Calu3 (cell line): ENCODE measurements at regions not wholly inside any gene's neighbourhood (a gene's known extent, or its start where the extent isn't known, plus 50 kb on each side); places are given as distances from the start of the nearest gene placed in this dataset.
"Not testable (repeated sequence)": the region's sequence is repeated elsewhere in the genome, so short reads cannot be mapped to it uniquely, and the experiment has no call there.

ENCODE experiments used
- BruUV-seq: library from RNA; stranded (reverse); fragments of 400-500 nt; replicated peaks from 2 replicates; lab custom pipeline; 2021; lab: Mats Ljungman, UMichigan
- CTCF ChIA-PET: fragments of 300-600 bp; sonication (Branson Sonifier 250); formaldehyde crosslinking; loops from one replicate; lab custom pipeline; 2022; ENCODE audit warnings: antibody characterized with exemption; lab: Charles Lee
- DNase-seq: peaks from one replicate; pipeline ENCODE4 v3.0.0; 2022
- H3K27ac Mint-ChIP-seq: one replicate; pipeline ENCODE4 v1.8.0; 2022; ENCODE audit warnings: mixed read lengths; ENCODE audit not compliant: unreplicated experiment
- H3K27me3 Mint-ChIP-seq: one replicate; pipeline ENCODE4 v1.8.0; 2022; ENCODE audit warnings: mixed read lengths; ENCODE audit not compliant: unreplicated experiment
- H3K36me3 Mint-ChIP-seq: one replicate; pipeline ENCODE4 v1.8.0; 2022; ENCODE audit warnings: mild to moderate bottlenecking, moderate library complexity, mixed read lengths; ENCODE audit not compliant: insufficient read depth, unreplicated experiment
- H3K4me1 Mint-ChIP-seq: one replicate; pipeline ENCODE4 v1.8.0; 2022; ENCODE audit warnings: mild to moderate bottlenecking, low read depth, mixed read lengths; ENCODE audit not compliant: unreplicated experiment
- H3K4me3 Mint-ChIP-seq: one replicate; pipeline ENCODE4 v1.8.0; 2022; ENCODE audit warnings: mild to moderate bottlenecking, low read depth, moderate library complexity, mixed read lengths; ENCODE audit not compliant: unreplicated experiment
- H3K9me3 Mint-ChIP-seq: one replicate; pipeline ENCODE4 v1.8.0; 2022; ENCODE audit warnings: low read depth, mixed read lengths; ENCODE audit not compliant: unreplicated experiment
- CTCF ChIP-seq: fragments of 200-600 bp; IDR thresholded peaks from one replicate; pipeline ENCODE4 v1.8.0; 2022; ENCODE audit warnings: antibody characterized with exemption; ENCODE audit not compliant: unreplicated experiment
- intact Hi-C: fragments of 100-400 bp; cut with micrococcal nuclease; formaldehyde crosslinking; loops from one replicate; pipeline ENCODE4 v1.10.0; 2022; ENCODE audit not compliant: unreplicated experiment

GRCh38 chr9:1929722-1930244 lies 85.4 kb upstream of the SMARCA2 start:
- Mint-ChIP-seq H3K27ac (no peak overlapping the region), H3K4me1 (no peaks in the 10 kb centered on the region), H3K27me3 (no peaks in the 10 kb centered on the region), H3K9me3 (no peaks in the 10 kb centered on the region), H3K4me3 (no peak overlapping the region), H3K36me3 (no peaks in the 10 kb centered on the region)
- no TSS peak for BruUV-seq
- intact Hi-C loops, result no loop called here
- no peak for TF ChIP-seq CTCF
- CTCF ChIA-PET, result no interaction called here
- DNase-seq, result no peak

DNA sequence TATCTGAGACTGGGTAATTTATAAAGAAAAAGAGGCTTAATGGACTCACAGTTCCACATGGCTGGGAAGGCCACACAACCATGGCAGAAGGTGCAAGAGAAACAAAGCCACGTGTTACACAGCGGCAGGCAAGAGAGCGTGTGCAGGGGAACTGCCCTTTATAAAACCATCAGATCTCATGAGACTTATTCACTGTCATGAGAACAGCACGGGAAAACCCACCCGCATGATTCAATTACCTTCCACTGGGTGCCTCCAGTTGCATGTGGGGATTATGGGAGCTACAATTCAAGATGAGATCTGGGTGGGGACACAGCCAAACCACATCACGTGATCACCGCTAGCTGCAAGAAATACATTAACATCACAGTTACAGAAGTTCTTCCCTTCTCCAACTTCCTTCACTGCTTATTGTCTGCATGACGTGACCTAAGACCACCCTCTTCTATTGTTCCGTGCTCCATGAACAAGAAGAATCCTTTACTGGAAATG lies 84.9 kb upstream of the SMARCA2 start:
- H3K4me3 Mint-ChIP-seq, H3K4me1 Mint-ChIP-seq, H3K27me3 Mint-ChIP-seq, intact Hi-C loops, BruUV-seq, CTCF ChIA-PET, H3K27ac Mint-ChIP-seq, H3K9me3 Mint-ChIP-seq, DNase-seq, H3K36me3 Mint-ChIP-seq: not testable (repeated sequence)

DNA sequence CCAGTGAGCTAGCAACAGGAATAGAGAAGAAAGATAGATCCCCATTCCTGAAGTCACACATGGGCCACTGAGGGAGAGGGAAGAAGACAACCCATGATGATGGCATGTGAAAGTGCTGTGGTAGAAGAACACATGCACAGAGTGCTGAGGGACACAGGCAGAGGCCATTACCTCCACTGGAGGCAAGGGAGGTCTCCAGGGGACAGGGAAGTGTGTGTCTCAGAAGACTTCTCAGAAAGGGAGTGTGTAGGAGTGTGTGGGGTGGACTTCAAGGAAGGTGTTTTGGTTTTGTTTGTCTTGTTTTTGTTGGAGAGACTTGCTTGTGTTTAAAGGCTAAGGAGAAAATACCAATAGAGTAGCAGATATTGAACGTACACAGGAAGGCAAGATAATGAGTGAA lies 77.0 kb upstream of the SMARCA2 start:
- Mint-ChIP-seq H3K27ac (no peak overlapping the region), H3K4me3 (no peak overlapping the region), H3K9me3 (no peaks in the 10 kb centered on the region), H3K36me3 (no peaks in the 10 kb centered on the region), H3K27me3 (no peaks in the 10 kb centered on the region), H3K4me1 (no peaks in the 10 kb centered on the region)
- BruUV-seq, result no TSS peak
- intact Hi-C loops, result no loop called here
- DNase-seq, result no peak
- CTCF ChIA-PET, result no interaction called here
- TF ChIP-seq CTCF, result no peak

DNA sequence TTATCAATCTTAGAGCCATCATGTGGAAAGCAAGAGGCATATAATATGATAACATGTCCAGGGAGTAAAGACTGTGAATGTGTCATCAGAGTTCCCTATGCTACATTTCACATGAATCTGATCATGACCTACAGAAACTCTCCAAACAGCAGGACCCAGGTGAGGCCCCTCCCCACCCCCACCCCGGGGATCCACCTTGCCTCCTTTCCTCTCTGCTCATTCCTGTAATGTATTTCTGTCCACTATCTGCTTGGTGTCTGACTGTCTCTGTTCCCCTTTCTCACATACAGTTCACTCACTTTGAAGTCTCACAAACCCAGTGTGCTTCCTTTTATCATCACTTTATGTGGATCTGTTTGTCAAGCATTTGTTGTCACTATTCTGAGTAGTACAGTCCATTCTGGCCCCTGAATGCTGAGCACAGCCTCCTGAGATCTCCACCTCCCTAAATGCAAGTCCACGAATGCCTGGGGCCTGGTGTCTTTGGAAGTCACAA lies 76.4 kb upstream of the SMARCA2 start:
- no peak for TF ChIP-seq CTCF
- Mint-ChIP-seq H3K9me3 (no peaks in the 10 kb centered on the region), H3K4me1 (no peaks in the 10 kb centered on the region), H3K27me3 (no peaks in the 10 kb centered on the region), H3K36me3 (no peaks in the 10 kb centered on the region), H3K27ac (no peak overlapping the region), H3K4me3 (no peak overlapping the region)
- intact Hi-C loops, result no loop called here
- no peak for DNase-seq
- no TSS peak for BruUV-seq
- CTCF ChIA-PET, result no interaction called here

DNA sequence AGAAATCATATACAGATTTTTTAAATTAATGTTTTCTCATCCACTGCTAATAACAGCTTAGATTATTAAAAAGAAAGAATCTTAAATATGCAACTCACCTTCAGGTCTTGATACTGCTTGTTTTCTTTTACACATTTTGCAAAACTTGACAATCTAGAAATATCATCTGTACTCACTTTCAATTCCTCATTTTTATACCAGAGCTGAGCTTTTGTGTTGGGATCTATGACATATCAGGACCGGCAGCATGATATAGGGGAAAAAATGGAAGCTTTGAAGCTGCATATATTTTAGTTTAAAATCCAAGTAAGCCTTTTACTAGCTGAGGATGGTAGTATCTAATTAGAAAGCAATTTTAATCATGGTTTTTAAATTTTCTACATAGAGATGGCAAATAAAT lies 75.7 kb upstream of the SMARCA2 start:
- no TSS peak for BruUV-seq
- intact Hi-C loops, result no loop called here
- Mint-ChIP-seq H3K4me3 (no peak overlapping the region), H3K4me1 (no peaks in the 10 kb centered on the region), H3K36me3 (no peaks in the 10 kb centered on the region), H3K27ac (no peak overlapping the region), H3K9me3 (no peaks in the 10 kb centered on the region), H3K27me3 (no peaks in the 10 kb centered on the region)
- no peak for DNase-seq
- CTCF ChIA-PET, result no interaction called here
- TF ChIP-seq CTCF, result no peak
